Fibroblast of lung (primary cell): ENCODE measurements at regions not wholly inside any gene's neighbourhood (a gene's known extent, or its start where the extent isn't known, plus 50 kb on each side); places are given as distances from the start of the nearest gene placed in this dataset.
"Not testable (repeated sequence)": the region's sequence is repeated elsewhere in the genome, so short reads cannot be mapped to it uniquely, and the experiment has no call there.

ENCODE experiments used
- DNase-seq, 2 donors: peaks; one replicate each; pipeline versions ENCODE4 v3.0.0 to v3.0.0-alpha.2; 2010; ENCODE audit warnings: low read depth in 2 of 2
- H2AFZ ChIP-seq: 2 replicates; pipeline ENCODE4 v1.5.1; 2012; ENCODE audit warnings: low read length, control low read depth, inconsistent platforms
- H3K27ac ChIP-seq: 2 replicates; pipeline ENCODE4 v1.5.1; 2011; ENCODE audit warnings: low read length, control low read depth; ENCODE audit not compliant: insufficient read depth
- H3K27me3 ChIP-seq: 2 replicates; pipeline ENCODE4 v1.5.1; 2011; ENCODE audit warnings: mild to moderate bottlenecking, low read length; ENCODE audit not compliant: control insufficient read depth, insufficient read depth
- H3K36me3 ChIP-seq: 2 replicates; pipeline ENCODE4 v1.5.1; 2011; ENCODE audit warnings: low read length; ENCODE audit not compliant: control insufficient read depth, insufficient read depth
- H3K4me1 ChIP-seq: 2 replicates; pipeline ENCODE4 v1.5.1; 2011; ENCODE audit warnings: low read length; ENCODE audit not compliant: control insufficient read depth, insufficient read depth; ENCODE audit errors: extremely low read depth
- H3K4me2 ChIP-seq: 2 replicates; pipeline ENCODE4 v1.5.1; 2011; ENCODE audit warnings: low read length, control low read depth; ENCODE audit not compliant: insufficient read depth; ENCODE audit errors: extremely low read depth
- H3K4me3 ChIP-seq, 4 experiments: fragments of 200-600 bp in 1 of 4; sonication (generic) in 1 of 4; replicated peaks in 1 of 4; 2 replicates each; pipeline ENCODE4 v1.5.1; 2011 to 2016; ENCODE audit warnings: low read length in 4 of 4, low read depth in 3 of 4, mild to moderate bottlenecking in 3 of 4, control low read depth in 2 of 4, inconsistent platforms in 1 of 4, mixed read lengths in 1 of 4; ENCODE audit not compliant: insufficient read depth in 1 of 4; ENCODE audit errors: control extremely low read depth in 1 of 4
- H3K79me2 ChIP-seq: 2 replicates; pipeline ENCODE4 v1.5.1; 2012; ENCODE audit warnings: mild to moderate bottlenecking, low read length, inconsistent platforms; ENCODE audit not compliant: control insufficient read depth, insufficient read depth
- H3K9ac ChIP-seq: 2 replicates; pipeline ENCODE4 v1.5.1; 2011; ENCODE audit warnings: mild to moderate bottlenecking, low read length, control low read depth; ENCODE audit not compliant: insufficient read depth
- H3K9me3 ChIP-seq: 2 replicates; pipeline ENCODE4 v1.5.1; 2012; ENCODE audit warnings: low read depth, low read length; ENCODE audit not compliant: control insufficient read depth, insufficient read depth
- H4K20me1 ChIP-seq: 2 replicates; pipeline ENCODE4 v1.5.1; 2011; ENCODE audit warnings: low read length; ENCODE audit not compliant: control insufficient read depth, insufficient read depth; ENCODE audit errors: extremely low read depth
- EZH2 ChIP-seq: IDR thresholded peaks from 2 replicates; pipeline ENCODE4 v1.5.1; 2012; ENCODE audit warnings: low read length, control low read depth, mild to moderate bottlenecking; ENCODE audit errors: missing control alignments
- TF ChIP-seq, protein P1 (sequence below), 2 donors: IDR thresholded peaks in 1 of 2; conservative IDR thresholded peaks in 1 of 2; 1 replicate in 1 of 2; 2 replicates in 1 of 2; pipeline ENCODE4 v1.5.1; 2011 to 2012; ENCODE audit warnings: low read length in 2 of 2, control low read depth in 1 of 2, inconsistent platforms in 1 of 2, low read depth in 1 of 2, mild to moderate bottlenecking in 1 of 2

- H3K27me3 ChIP-seq, result no peaks in the 10 kb centered on the region
- H3K79me2 ChIP-seq, result no peaks in the 10 kb centered on the region
- no peak overlapping the region for H3K9ac ChIP-seq
- H3K9me3 ChIP-seq, result no peaks in the 10 kb centered on the region
- H2AFZ ChIP-seq, result no peak overlapping the region
- DNase-seq, result no peak
- H3K4me1 ChIP-seq, result no peaks in the 10 kb centered on the region
- no peak overlapping the region for H3K4me2 ChIP-seq
- H3K27ac ChIP-seq, result no peak overlapping the region
- no peak overlapping the region for H3K4me3 ChIP-seq
- H3K36me3 ChIP-seq, result no peaks in the 10 kb centered on the region
- TF ChIP-seq, protein P1, sequence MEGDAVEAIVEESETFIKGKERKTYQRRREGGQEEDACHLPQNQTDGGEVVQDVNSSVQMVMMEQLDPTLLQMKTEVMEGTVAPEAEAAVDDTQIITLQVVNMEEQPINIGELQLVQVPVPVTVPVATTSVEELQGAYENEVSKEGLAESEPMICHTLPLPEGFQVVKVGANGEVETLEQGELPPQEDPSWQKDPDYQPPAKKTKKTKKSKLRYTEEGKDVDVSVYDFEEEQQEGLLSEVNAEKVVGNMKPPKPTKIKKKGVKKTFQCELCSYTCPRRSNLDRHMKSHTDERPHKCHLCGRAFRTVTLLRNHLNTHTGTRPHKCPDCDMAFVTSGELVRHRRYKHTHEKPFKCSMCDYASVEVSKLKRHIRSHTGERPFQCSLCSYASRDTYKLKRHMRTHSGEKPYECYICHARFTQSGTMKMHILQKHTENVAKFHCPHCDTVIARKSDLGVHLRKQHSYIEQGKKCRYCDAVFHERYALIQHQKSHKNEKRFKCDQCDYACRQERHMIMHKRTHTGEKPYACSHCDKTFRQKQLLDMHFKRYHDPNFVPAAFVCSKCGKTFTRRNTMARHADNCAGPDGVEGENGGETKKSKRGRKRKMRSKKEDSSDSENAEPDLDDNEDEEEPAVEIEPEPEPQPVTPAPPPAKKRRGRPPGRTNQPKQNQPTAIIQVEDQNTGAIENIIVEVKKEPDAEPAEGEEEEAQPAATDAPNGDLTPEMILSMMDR (conservative IDR thresholded peaks at IDR 0.05 in 1 of 2, IDR thresholded peaks at IDR 0.05 in 1 of 2; ENCODE audit: low read depth in 1 of 2, low read length in 2 of 2), result no peak
- no peak for TF ChIP-seq EZH2
- H4K20me1 ChIP-seq, result no peaks in the 10 kb centered on the region
Observed at GRCh38 chr22:47872761-47873535, 1110.5 kb downstream of the TBC1D22A start.

DNA sequence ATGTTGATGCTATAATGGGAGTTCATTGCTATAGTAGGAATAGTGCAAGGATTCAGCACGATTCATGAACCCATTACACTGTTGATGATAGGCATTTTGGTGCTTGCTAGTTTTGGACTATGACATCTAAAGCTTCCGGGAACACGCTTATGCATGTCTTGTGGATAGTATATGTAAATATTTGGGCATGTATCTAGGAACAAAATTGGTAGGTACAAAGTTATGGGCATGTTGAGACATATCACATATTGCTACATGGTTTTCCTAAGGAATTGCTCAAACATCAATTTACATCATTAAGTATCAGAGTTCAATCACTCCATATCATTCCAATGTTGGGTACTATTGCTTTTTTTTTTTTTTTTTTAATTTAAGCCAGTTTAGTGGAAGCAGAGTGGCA is 1103.2 kb downstream of the TBC1D22A start:
- H3K27ac ChIP-seq, result no peak overlapping the region
- H2AFZ ChIP-seq, result no peak overlapping the region
- H3K27me3 ChIP-seq, result no peaks in the 10 kb centered on the region
- H4K20me1 ChIP-seq, result no peaks in the 10 kb centered on the region
- no peak overlapping the region for H3K4me2 ChIP-seq
- no peak overlapping the region for H3K4me3 ChIP-seq
- no peaks in the 10 kb centered on the region for H3K79me2 ChIP-seq
- H3K9ac ChIP-seq, result no peak overlapping the region
- DNase-seq, result no peak
- H3K4me1 ChIP-seq, result no peaks in the 10 kb centered on the region
- no peaks in the 10 kb centered on the region for H3K36me3 ChIP-seq
- H3K9me3 ChIP-seq, result no peaks in the 10 kb centered on the region
- TF ChIP-seq EZH2, result no peak
- TF ChIP-seq, protein P1 (conservative IDR thresholded peaks at IDR 0.05 in 1 of 2, IDR thresholded peaks at IDR 0.05 in 1 of 2; ENCODE audit: low read depth in 1 of 2, low read length in 2 of 2), result no peak

DNA sequence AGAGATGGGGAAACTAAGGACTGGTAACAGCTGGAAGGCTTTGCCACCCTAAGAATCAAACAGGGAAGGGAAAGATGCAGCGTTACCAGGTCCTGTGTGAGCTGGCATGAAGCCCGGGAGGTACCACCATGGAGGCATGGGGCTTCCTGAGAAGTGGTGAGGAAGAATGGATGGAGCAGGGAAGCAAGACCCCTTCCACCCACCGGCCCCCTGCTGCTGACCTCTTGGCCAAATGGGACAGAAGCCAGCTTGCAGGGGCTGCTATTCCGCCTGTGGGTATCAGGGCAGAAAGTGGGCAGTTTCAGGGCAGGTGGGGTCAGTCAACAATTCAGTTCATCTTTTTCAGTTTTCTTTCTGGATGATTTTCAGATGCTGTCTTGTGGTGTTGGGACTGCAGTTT is 1099.9 kb downstream of the TBC1D22A start:
- no peak overlapping the region for H3K4me3 ChIP-seq
- no peak for DNase-seq
- no peaks in the 10 kb centered on the region for H3K4me1 ChIP-seq
- H3K27ac ChIP-seq, result no peak overlapping the region
- H3K9ac ChIP-seq, result no peak overlapping the region
- no peaks in the 10 kb centered on the region for H3K27me3 ChIP-seq
- H3K4me2 ChIP-seq, result no peak overlapping the region
- TF ChIP-seq, protein P1 (conservative IDR thresholded peaks at IDR 0.05 in 1 of 2, IDR thresholded peaks at IDR 0.05 in 1 of 2; ENCODE audit: low read depth in 1 of 2, low read length in 2 of 2), result no peak
- no peak for TF ChIP-seq EZH2
- no peak overlapping the region for H2AFZ ChIP-seq
- no peaks in the 10 kb centered on the region for H4K20me1 ChIP-seq
- H3K36me3 ChIP-seq, result no peaks in the 10 kb centered on the region
- no peaks in the 10 kb centered on the region for H3K9me3 ChIP-seq
- H3K79me2 ChIP-seq, result no peaks in the 10 kb centered on the region

GRCh38 chr22:47860907-47861306 is 1098.5 kb downstream of the TBC1D22A start:
- H3K9me3 ChIP-seq, DNase-seq, H3K27ac ChIP-seq, H3K4me2 ChIP-seq, H3K36me3 ChIP-seq, H3K79me2 ChIP-seq, H2AFZ ChIP-seq, H3K9ac ChIP-seq, H3K27me3 ChIP-seq, H3K4me1 ChIP-seq, H3K4me3 ChIP-seq, H4K20me1 ChIP-seq: not testable (repeated sequence)
